ENCODE measurements at regions not wholly inside any gene's neighbourhood (a gene's known extent, or its start where the extent isn't known, plus 50 kb on each side); places are given as distances from the start of the nearest gene placed in this dataset.

- TF ChIP-seq CTCF (conservative IDR thresholded peaks at IDR 0.05; ENCODE audit: low read depth, low read length): no peak
- DNase-seq (ENCODE audit: low read depth): peak; percentile 87
- H3K4me3 ChIP-seq (ENCODE audit: low read length): no peak overlapping the region
Observed at GRCh38 chr18:62450546-62451410, 72.0 kb upstream of the ZCCHC2 start.

- H3K4me3 ChIP-seq (ENCODE audit: low read length): no peak overlapping the region
- no peak for TF ChIP-seq CTCF (conservative IDR thresholded peaks at IDR 0.05; ENCODE audit: low read depth, low read length)
- no peak for DNase-seq (ENCODE audit: low read depth)
Observed at GRCh38 chr18:62452280-62452831, 70.5 kb upstream of the ZCCHC2 start.

GRCh38 chr18:62453864-62454263 lies 69.0 kb upstream of the ZCCHC2 start:
- no peak overlapping the region for H3K4me3 ChIP-seq (ENCODE audit: low read length)
- no peak for TF ChIP-seq CTCF (conservative IDR thresholded peaks at IDR 0.05; ENCODE audit: low read depth, low read length)
- DNase-seq (ENCODE audit: low read depth): no peak

- DNase-seq (ENCODE audit: low read depth): no peak
- no peak overlapping the region for H3K4me3 ChIP-seq (ENCODE audit: low read length)
- no peak for TF ChIP-seq CTCF (conservative IDR thresholded peaks at IDR 0.05; ENCODE audit: low read depth, low read length)
Observed at GRCh38 chr18:62454527-62454926, 68.3 kb upstream of the ZCCHC2 start.

GRCh38 chr18:62455222-62455621 lies 67.6 kb upstream of the ZCCHC2 start:
- no peak for TF ChIP-seq CTCF (conservative IDR thresholded peaks at IDR 0.05; ENCODE audit: low read depth, low read length)
- no peak for DNase-seq (ENCODE audit: low read depth)

GRCh38 chr18:62457877-62458276 lies 64.9 kb upstream of the ZCCHC2 start:
- TF ChIP-seq CTCF (conservative IDR thresholded peaks at IDR 0.05; ENCODE audit: low read depth, low read length): no peak
- H3K4me3 ChIP-seq (ENCODE audit: low read length): no peak overlapping the region
- no peak for DNase-seq (ENCODE audit: low read depth)

More at GRCh38 chr18:62455222-62455621, 67.6 kb upstream of the ZCCHC2 start:
- H3K4me3 ChIP-seq (ENCODE audit: low read length): no peak overlapping the region

GRCh38 chr18:62458346-62458745 lies 64.5 kb upstream of the ZCCHC2 start:
- H3K4me3 ChIP-seq (ENCODE audit: low read length): no peak overlapping the region
- DNase-seq (ENCODE audit: low read depth): no peak
- TF ChIP-seq CTCF (conservative IDR thresholded peaks at IDR 0.05; ENCODE audit: low read depth, low read length): no peak

Data from retinal pigment epithelial cell (primary cell).